Ramos (cell line): ENCODE measurements at regions not wholly inside any gene's neighbourhood (a gene's known extent, or its start where the extent isn't known, plus 50 kb on each side); places are given as distances from the start of the nearest gene placed in this dataset.

ENCODE experiments used
- in situ Hi-C: fragments of 300-500 bp; cut with MboI; formaldehyde crosslinking; loops from one replicate; pipeline ENCODE4 v1.14.3; 2022; ENCODE audit warnings: low sequenced_read_pairs; ENCODE audit not compliant: unreplicated experiment

GRCh38 chr20:39910536-39910935 is 778.5 kb downstream of the MAFB start:
- in situ Hi-C loops, result no loop called here

- in situ Hi-C loops, result no loop called here
These were observed 779.6 kb downstream of the MAFB start for GRCh38 chr20:39909447-39909846.

- in situ Hi-C loops, result no loop called here
These were observed 784.4 kb downstream of the MAFB start for GRCh38 chr20:39904476-39905112.

- in situ Hi-C loops, result no loop called here
These were observed 785.1 kb downstream of the MAFB start for GRCh38 chr20:39903806-39904465.

GRCh38 chr20:39899881-39900280 is 789.2 kb downstream of the MAFB start:
- in situ Hi-C loops, result loop anchor here (25.0 kb wide), 1 partner anchor 787 kb away; the partner anchor contains the start of gene MAFB

GRCh38 chr20:39898467-39898852 is 790.6 kb downstream of the MAFB start:
- in situ Hi-C loops, result loop anchor here (25.0 kb wide), 1 partner anchor 789 kb away; the partner anchor contains the start of gene MAFB

GRCh38 chr20:39897781-39898466 is 791.1 kb downstream of the MAFB start:
- in situ Hi-C loops, result loop anchor here (25.0 kb wide), 1 partner anchor 789 kb away; the partner anchor contains the start of gene MAFB

- in situ Hi-C loops, result loop anchor here (25.0 kb wide), 1 partner anchor 790 kb away; the partner anchor contains the start of gene MAFB
These were observed 792.0 kb downstream of the MAFB start for GRCh38 chr20:39897058-39897457.

GRCh38 chr20:39894067-39894466 is 795.0 kb downstream of the MAFB start:
- in situ Hi-C loops, result loop anchor here (25.0 kb wide), 1 partner anchor 793 kb away; the partner anchor contains the start of gene MAFB

- in situ Hi-C loops, result loop anchor here (25.0 kb wide), 1 partner anchor 794 kb away; the partner anchor contains the start of gene MAFB
These were observed 795.9 kb downstream of the MAFB start for GRCh38 chr20:39893003-39893685.

GRCh38 chr20:39890697-39891096 is 798.3 kb downstream of the MAFB start:
- in situ Hi-C loops, result loop anchor here (25.0 kb wide), 1 partner anchor 797 kb away; the partner anchor contains the start of gene MAFB

- in situ Hi-C loops, result loop anchor here (10.0 to 25.0 kb wide), 2 partner anchors 799 to 1076 kb away; partner anchors contain the start of gene MAFB
These were observed 800.7 kb downstream of the MAFB start for GRCh38 chr20:39888310-39888709.

GRCh38 chr20:39886650-39887190 is 802.3 kb downstream of the MAFB start:
- in situ Hi-C loops, result loop anchor here (10.0 to 25.0 kb wide), 2 partner anchors 801 to 1078 kb away; partner anchors contain the start of gene MAFB

- in situ Hi-C loops, result loop anchor here (10.0 to 25.0 kb wide), 2 partner anchors 801 to 1079 kb away; partner anchors contain the start of gene MAFB
These were observed 802.9 kb downstream of the MAFB start for GRCh38 chr20:39885975-39886649.

- in situ Hi-C loops, result loop anchor here (10.0 to 25.0 kb wide), 2 partner anchors 804 to 1082 kb away; partner anchors contain the start of gene MAFB
These were observed 806.2 kb downstream of the MAFB start for GRCh38 chr20:39882806-39883205.

- in situ Hi-C loops, result loop anchor here (10.0 to 25.0 kb wide), 2 partner anchors 806 to 1084 kb away; partner anchors contain the start of gene MAFB
These were observed 808.1 kb downstream of the MAFB start for GRCh38 chr20:39880890-39881289.

GRCh38 chr20:39879296-39879695 is 809.7 kb downstream of the MAFB start:
- in situ Hi-C loops, result loop anchor here (25.0 kb wide), 1 partner anchor 808 kb away; the partner anchor contains the start of gene MAFB

- in situ Hi-C loops, result loop anchor here (25.0 kb wide), 1 partner anchor 808 kb away; the partner anchor contains the start of gene MAFB
These were observed 810.2 kb downstream of the MAFB start for GRCh38 chr20:39878809-39879208.

- in situ Hi-C loops, result loop anchor here (25.0 kb wide), 1 partner anchor 809 kb away; the partner anchor contains the start of gene MAFB
These were observed 810.7 kb downstream of the MAFB start for GRCh38 chr20:39878320-39878719.
